Stomach (tissue), 4 donors: ENCODE measurements at regions not wholly inside any gene's neighbourhood (a gene's known extent, or its start where the extent isn't known, plus 50 kb on each side); places are given as distances from the start of the nearest gene placed in this dataset.

ENCODE experiments used
- POLR2A ChIP-seq, 4 donors: fragments of 450-650 bp; IDR thresholded peaks; one replicate each; pipeline ENCODE4 v1.6.1; 2016; ENCODE audit warnings: antibody characterized with exemption in 4 of 4, control low read depth in 2 of 4, mild to moderate bottlenecking in 1 of 4, moderate library complexity in 1 of 4
- POLR2AphosphoS5 ChIP-seq, 3 donors: sonication (generic); formaldehyde crosslinking; IDR thresholded peaks; one replicate each; pipeline ENCODE4 v1.6.1; 2016; ENCODE audit warnings: antibody characterized with exemption in 3 of 3
- TF ChIP-seq, protein P1 (sequence below), 7 experiments: fragments of 450-650 bp in 4 of 7; fragments of 200-600 bp in 3 of 7; sonication (generic) in 3 of 7; IDR thresholded peaks; one replicate each; pipeline ENCODE4 v1.5.1; 2016 to 2019; ENCODE audit warnings: antibody characterized with exemption in 7 of 7, control low read depth in 2 of 7, mild to moderate bottlenecking in 1 of 7

- no peak for TF ChIP-seq POLR2A (IDR thresholded peaks at IDR 0.05)
- TF ChIP-seq POLR2AphosphoS5 (IDR thresholded peaks at IDR 0.05): no peak
- TF ChIP-seq, protein P1, sequence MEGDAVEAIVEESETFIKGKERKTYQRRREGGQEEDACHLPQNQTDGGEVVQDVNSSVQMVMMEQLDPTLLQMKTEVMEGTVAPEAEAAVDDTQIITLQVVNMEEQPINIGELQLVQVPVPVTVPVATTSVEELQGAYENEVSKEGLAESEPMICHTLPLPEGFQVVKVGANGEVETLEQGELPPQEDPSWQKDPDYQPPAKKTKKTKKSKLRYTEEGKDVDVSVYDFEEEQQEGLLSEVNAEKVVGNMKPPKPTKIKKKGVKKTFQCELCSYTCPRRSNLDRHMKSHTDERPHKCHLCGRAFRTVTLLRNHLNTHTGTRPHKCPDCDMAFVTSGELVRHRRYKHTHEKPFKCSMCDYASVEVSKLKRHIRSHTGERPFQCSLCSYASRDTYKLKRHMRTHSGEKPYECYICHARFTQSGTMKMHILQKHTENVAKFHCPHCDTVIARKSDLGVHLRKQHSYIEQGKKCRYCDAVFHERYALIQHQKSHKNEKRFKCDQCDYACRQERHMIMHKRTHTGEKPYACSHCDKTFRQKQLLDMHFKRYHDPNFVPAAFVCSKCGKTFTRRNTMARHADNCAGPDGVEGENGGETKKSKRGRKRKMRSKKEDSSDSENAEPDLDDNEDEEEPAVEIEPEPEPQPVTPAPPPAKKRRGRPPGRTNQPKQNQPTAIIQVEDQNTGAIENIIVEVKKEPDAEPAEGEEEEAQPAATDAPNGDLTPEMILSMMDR (IDR thresholded peaks at IDR 0.05): no peak
Measured at GRCh38 chr2:5234563-5234962, 457.6 kb upstream of the SOX11 start.
